GM23338 (cell line): ENCODE measurements at regions not wholly inside any gene's neighbourhood (a gene's known extent, or its start where the extent isn't known, plus 50 kb on each side); places are given as distances from the start of the nearest gene placed in this dataset.

ENCODE experiments used
- ATAC-seq: fragments of 200-7000 bp; cut with Tn5 transposase; 3 replicates; pipeline ENCODE4 v1.9.1; 2020
- DNase-seq: peaks from one replicate; pipeline ENCODE4 v3.0.0-alpha.2; 2015; ENCODE audit warnings: low spot score
- H2AFZ ChIP-seq: fragments of 200-600 bp; sonication (generic); 2 replicates; pipeline ENCODE4 v1.8.0; 2016; ENCODE audit warnings: antibody characterized with exemption, mild to moderate bottlenecking, moderate library complexity
- H3F3A ChIP-seq: fragments of 200-600 bp; sonication (generic); replicated peaks from 2 replicates; pipeline ENCODE4 v1.8.0; 2017; ENCODE audit warnings: antibody characterized with exemption, mixed run types, low read depth
- H3K27ac ChIP-seq: fragments of 200-600 bp; sonication (generic); 2 replicates; pipeline ENCODE4 v1.6.1; 2016; ENCODE audit warnings: low read depth
- H3K27me3 ChIP-seq: fragments of 200-600 bp; sonication (generic); 2 replicates; pipeline ENCODE4 v1.8.0; 2016; ENCODE audit warnings: mild to moderate bottlenecking, mixed run types, moderate library complexity; ENCODE audit not compliant: insufficient read depth
- H3K36me3 ChIP-seq: fragments of 200-600 bp; sonication (generic); 2 replicates; pipeline ENCODE4 v1.8.0; 2016; ENCODE audit warnings: mild to moderate bottlenecking; ENCODE audit not compliant: insufficient read depth
- H3K4me1 ChIP-seq: fragments of 200-600 bp; sonication (generic); 2 replicates; pipeline ENCODE4 v1.8.0; 2016; ENCODE audit warnings: mild to moderate bottlenecking, moderate library complexity; ENCODE audit not compliant: insufficient read depth
- H3K4me2 ChIP-seq: fragments of 200-600 bp; sonication (generic); 2 replicates; pipeline ENCODE4 v1.7.1; 2017; ENCODE audit warnings: mixed run types
- H3K4me3 ChIP-seq: fragments of 200-600 bp; sonication (generic); 2 replicates; pipeline ENCODE4 v1.6.1; 2016; ENCODE audit warnings: mixed run types
- H3K79me2 ChIP-seq: fragments of 200-600 bp; sonication (generic); replicated peaks from 2 replicates; pipeline ENCODE4 v1.8.0; 2017; ENCODE audit warnings: mild to moderate bottlenecking; ENCODE audit not compliant: insufficient read depth
- H3K9me2 ChIP-seq: fragments of 200-600 bp; sonication (generic); 2 replicates; pipeline ENCODE4 v1.8.0; 2017; ENCODE audit not compliant: insufficient read depth
- H4K20me1 ChIP-seq: fragments of 200-600 bp; sonication (generic); replicated peaks from 2 replicates; pipeline ENCODE4 v1.8.0; 2017; ENCODE audit warnings: mild to moderate bottlenecking; ENCODE audit not compliant: insufficient read depth
- H3K27ac Mint-ChIP-seq: 2 replicates; pipeline ENCODE4 v1.8.0; 2020; ENCODE audit warnings: inconsistent platforms, mild to moderate bottlenecking, moderate library complexity, mixed read lengths
- H3K27me3 Mint-ChIP-seq: 3 replicates; pipeline ENCODE4 v1.8.0; 2022; ENCODE audit warnings: low read depth, mild to moderate bottlenecking, moderate library complexity, mixed read lengths, inconsistent platforms; ENCODE audit not compliant: insufficient read depth, poor library complexity
- H3K36me3 Mint-ChIP-seq: 3 replicates; pipeline ENCODE4 v1.8.0; 2021; ENCODE audit warnings: low read depth, mild to moderate bottlenecking, inconsistent platforms, moderate library complexity, mixed read lengths
- H3K4me1 Mint-ChIP-seq: 3 replicates; pipeline ENCODE4 v1.8.0; 2020; ENCODE audit warnings: mild to moderate bottlenecking, inconsistent platforms, mixed read lengths
- H3K4me3 Mint-ChIP-seq: 3 replicates; pipeline ENCODE4 v1.8.0; 2021; ENCODE audit warnings: moderate library complexity, mild to moderate bottlenecking, inconsistent platforms, mixed read lengths
- H3K9me3 Mint-ChIP-seq: 3 replicates; pipeline ENCODE4 v1.8.0; 2020; ENCODE audit warnings: moderate library complexity, mild to moderate bottlenecking, inconsistent platforms, mixed read lengths
- CREB1 ChIP-seq: fragments of 250-450 bp; sonication (Bioruptor Pico); IDR thresholded peaks from 2 replicates; pipeline ENCODE4 v1.5.0; 2020; ENCODE audit warnings: low read depth, mild to moderate bottlenecking, moderate library complexity
- EZH2 ChIP-seq: fragments of 200-600 bp; sonication (generic); IDR thresholded peaks from one replicate; pipeline ENCODE4 v1.8.0; 2017; ENCODE audit warnings: antibody characterized with exemption, mild to moderate bottlenecking, low read depth; ENCODE audit not compliant: unreplicated experiment
- EZH2phosphoT487 ChIP-seq: fragments of 200-600 bp; sonication (generic); IDR thresholded peaks from one replicate; pipeline ENCODE4 v1.8.1; 2018; ENCODE audit warnings: antibody characterized with exemption; ENCODE audit not compliant: unreplicated experiment
- JUNB ChIP-seq: IDR thresholded peaks from one replicate; pipeline ENCODE4 v1.6.1; 2016; ENCODE audit warnings: antibody characterized with exemption; ENCODE audit not compliant: unreplicated experiment
- POLR2AphosphoS5 ChIP-seq: IDR thresholded peaks from 2 replicates; pipeline ENCODE4 v1.6.1; 2016; ENCODE audit warnings: antibody characterized with exemption, low read depth
- ZNF331 ChIP-seq: fragments of 250-450 bp; sonication (Bioruptor Pico); IDR thresholded peaks from 2 replicates; pipeline ENCODE4 v1.5.0; 2020; ENCODE audit warnings: low read depth, mild to moderate bottlenecking, moderate library complexity
- TF ChIP-seq, protein P1 (sequence below): fragments of 250-450 bp; sonication (Bioruptor Pico); IDR thresholded peaks from 2 replicates; pipeline ENCODE4 v1.5.0; 2020; ENCODE audit warnings: mild to moderate bottlenecking, moderate library complexity

- TF ChIP-seq, protein P1, sequence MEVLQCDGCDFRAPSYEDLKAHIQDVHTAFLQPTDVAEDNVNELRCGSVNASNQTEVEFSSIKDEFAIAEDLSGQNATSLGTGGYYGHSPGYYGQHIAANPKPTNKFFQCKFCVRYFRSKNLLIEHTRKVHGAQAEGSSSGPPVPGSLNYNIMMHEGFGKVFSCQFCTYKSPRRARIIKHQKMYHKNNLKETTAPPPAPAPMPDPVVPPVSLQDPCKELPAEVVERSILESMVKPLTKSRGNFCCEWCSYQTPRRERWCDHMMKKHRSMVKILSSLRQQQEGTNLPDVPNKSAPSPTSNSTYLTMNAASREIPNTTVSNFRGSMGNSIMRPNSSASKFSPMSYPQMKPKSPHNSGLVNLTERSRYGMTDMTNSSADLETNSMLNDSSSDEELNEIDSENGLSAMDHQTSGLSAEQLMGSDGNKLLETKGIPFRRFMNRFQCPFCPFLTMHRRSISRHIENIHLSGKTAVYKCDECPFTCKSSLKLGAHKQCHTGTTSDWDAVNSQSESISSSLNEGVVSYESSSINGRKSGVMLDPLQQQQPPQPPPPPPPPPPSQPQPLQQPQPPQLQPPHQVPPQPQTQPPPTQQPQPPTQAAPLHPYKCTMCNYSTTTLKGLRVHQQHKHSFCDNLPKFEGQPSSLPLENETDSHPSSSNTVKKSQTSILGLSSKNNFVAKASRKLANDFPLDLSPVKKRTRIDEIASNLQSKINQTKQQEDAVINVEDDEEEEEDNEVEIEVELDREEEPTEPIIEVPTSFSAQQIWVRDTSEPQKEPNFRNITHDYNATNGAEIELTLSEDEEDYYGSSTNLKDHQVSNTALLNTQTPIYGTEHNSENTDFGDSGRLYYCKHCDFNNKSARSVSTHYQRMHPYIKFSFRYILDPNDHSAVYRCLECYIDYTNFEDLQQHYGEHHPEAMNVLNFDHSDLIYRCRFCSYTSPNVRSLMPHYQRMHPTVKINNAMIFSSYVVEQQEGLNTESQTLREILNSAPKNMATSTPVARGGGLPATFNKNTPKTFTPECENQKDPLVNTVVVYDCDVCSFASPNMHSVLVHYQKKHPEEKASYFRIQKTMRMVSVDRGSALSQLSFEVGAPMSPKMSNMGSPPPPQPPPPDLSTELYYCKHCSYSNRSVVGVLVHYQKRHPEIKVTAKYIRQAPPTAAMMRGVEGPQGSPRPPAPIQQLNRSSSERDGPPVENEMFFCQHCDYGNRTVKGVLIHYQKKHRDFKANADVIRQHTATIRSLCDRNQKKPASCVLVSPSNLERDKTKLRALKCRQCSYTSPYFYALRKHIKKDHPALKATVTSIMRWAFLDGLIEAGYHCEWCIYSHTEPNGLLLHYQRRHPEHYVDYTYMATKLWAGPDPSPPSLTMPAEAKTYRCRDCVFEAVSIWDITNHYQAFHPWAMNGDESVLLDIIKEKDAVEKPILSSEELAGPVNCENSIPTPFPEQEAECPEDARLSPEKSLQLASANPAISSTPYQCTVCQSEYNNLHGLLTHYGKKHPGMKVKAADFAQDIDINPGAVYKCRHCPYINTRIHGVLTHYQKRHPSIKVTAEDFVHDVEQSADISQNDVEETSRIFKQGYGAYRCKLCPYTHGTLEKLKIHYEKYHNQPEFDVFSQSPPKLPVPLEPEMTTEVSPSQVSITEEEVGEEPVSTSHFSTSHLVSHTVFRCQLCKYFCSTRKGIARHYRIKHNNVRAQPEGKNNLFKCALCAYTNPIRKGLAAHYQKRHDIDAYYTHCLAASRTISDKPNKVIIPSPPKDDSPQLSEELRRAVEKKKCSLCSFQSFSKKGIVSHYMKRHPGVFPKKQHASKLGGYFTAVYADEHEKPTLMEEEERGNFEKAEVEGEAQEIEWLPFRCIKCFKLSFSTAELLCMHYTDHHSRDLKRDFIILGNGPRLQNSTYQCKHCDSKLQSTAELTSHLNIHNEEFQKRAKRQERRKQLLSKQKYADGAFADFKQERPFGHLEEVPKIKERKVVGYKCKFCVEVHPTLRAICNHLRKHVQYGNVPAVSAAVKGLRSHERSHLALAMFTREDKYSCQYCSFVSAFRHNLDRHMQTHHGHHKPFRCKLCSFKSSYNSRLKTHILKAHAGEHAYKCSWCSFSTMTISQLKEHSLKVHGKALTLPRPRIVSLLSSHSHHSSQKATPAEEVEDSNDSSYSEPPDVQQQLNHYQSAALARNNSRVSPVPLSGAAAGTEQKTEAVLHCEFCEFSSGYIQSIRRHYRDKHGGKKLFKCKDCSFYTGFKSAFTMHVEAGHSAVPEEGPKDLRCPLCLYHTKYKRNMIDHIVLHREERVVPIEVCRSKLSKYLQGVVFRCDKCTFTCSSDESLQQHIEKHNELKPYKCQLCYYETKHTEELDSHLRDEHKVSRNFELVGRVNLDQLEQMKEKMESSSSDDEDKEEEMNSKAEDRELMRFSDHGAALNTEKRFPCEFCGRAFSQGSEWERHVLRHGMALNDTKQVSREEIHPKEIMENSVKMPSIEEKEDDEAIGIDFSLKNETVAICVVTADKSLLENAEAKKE (CRISPR knock-in tag): no peak
Measured at GRCh38 chr14:35932136-35932535, 106.0 kb downstream of the BRMS1L start (continued).

GRCh38 chr14:35931346-35931745, 105.2 kb downstream of the BRMS1L start:
- H3K4me3 Mint-ChIP-seq: no peak overlapping the region
- H3K27me3 Mint-ChIP-seq: no peaks in the 10 kb centered on the region

GRCh38 chr14:35929186-35929585, 103.0 kb downstream of the BRMS1L start:
- Mint-ChIP-seq H3K27ac (no peak overlapping the region), H3K9me3 (no peaks in the 10 kb centered on the region), H3K4me3 (no peak overlapping the region), H3K27me3 (peaks cover 2% of the 10 kb centered on the region), H3K4me1 (0 out of 3 replicates have a peak, but pooled peaks cover 3% of the 10 kb centered on the region), H3K36me3 (no peaks in the 10 kb centered on the region)
- Histone ChIP-seq H3K4me3 (no peak overlapping the region), H3K4me1 (no peaks in the 10 kb centered on the region), H3K79me2 (no peaks in the 10 kb centered on the region), H3K36me3 (no peaks in the 10 kb centered on the region), H3K27me3 (no peaks in the 10 kb centered on the region), H3K27ac (no peak overlapping the region), H3F3A (no peaks in the 10 kb centered on the region), H4K20me1 (no peaks in the 10 kb centered on the region), H2AFZ (no peak overlapping the region), H3K4me2 (no peak overlapping the region), H3K9me2 (no peaks in the 10 kb centered on the region)
- ATAC-seq: no peak
- DNase-seq: no peak
- TF ChIP-seq POLR2AphosphoS5: no peak
- no peak for TF ChIP-seq EZH2
- TF ChIP-seq, protein P1 (CRISPR knock-in tag): no peak
- TF ChIP-seq JUNB: no peak

More at GRCh38 chr14:35931346-35931745, 105.2 kb downstream of the BRMS1L start:
- TF ChIP-seq ZNF331 (no peak), EZH2phosphoT487 (no peak), CREB1 (CRISPR knock-in tag) (no peak)
- no peak overlapping the region for H2AFZ ChIP-seq
- Mint-ChIP-seq H3K36me3 (no peaks in the 10 kb centered on the region), H3K27ac (no peak overlapping the region), H3K9me3 (no peaks in the 10 kb centered on the region), H3K4me1 (0 out of 3 replicates have a peak, but pooled peaks cover 3% of the 10 kb centered on the region)
- no peak overlapping the region for H3K27ac ChIP-seq
- H4K20me1 ChIP-seq: no peaks in the 10 kb centered on the region
- ATAC-seq (no peak), DNase-seq (no peak)
- no peaks in the 10 kb centered on the region for H3K36me3 ChIP-seq
- H3K79me2 ChIP-seq: no peaks in the 10 kb centered on the region
- no peaks in the 10 kb centered on the region for H3K27me3 ChIP-seq
- H3K4me2 ChIP-seq: no peak overlapping the region
- H3F3A ChIP-seq: no peaks in the 10 kb centered on the region
- H3K9me2 ChIP-seq: no peaks in the 10 kb centered on the region
- H3K4me3 ChIP-seq: no peak overlapping the region
- H3K4me1 ChIP-seq: no peaks in the 10 kb centered on the region
